GM23338 (cell line): ENCODE measurements at regions not wholly inside any gene's neighbourhood (a gene's known extent, or its start where the extent isn't known, plus 50 kb on each side); places are given as distances from the start of the nearest gene placed in this dataset.

ENCODE experiments used
- ATAC-seq: fragments of 200-7000 bp; cut with Tn5 transposase; 3 replicates; pipeline ENCODE4 v1.9.1; 2020
- DNase-seq: peaks from one replicate; pipeline ENCODE4 v3.0.0-alpha.2; 2015; ENCODE audit warnings: low spot score
- H2AFZ ChIP-seq: fragments of 200-600 bp; sonication (generic); 2 replicates; pipeline ENCODE4 v1.8.0; 2016; ENCODE audit warnings: antibody characterized with exemption, mild to moderate bottlenecking, moderate library complexity
- H3F3A ChIP-seq: fragments of 200-600 bp; sonication (generic); replicated peaks from 2 replicates; pipeline ENCODE4 v1.8.0; 2017; ENCODE audit warnings: antibody characterized with exemption, mixed run types, low read depth
- H3K27ac ChIP-seq: fragments of 200-600 bp; sonication (generic); 2 replicates; pipeline ENCODE4 v1.6.1; 2016; ENCODE audit warnings: low read depth
- H3K27me3 ChIP-seq: fragments of 200-600 bp; sonication (generic); 2 replicates; pipeline ENCODE4 v1.8.0; 2016; ENCODE audit warnings: mild to moderate bottlenecking, mixed run types, moderate library complexity; ENCODE audit not compliant: insufficient read depth
- H3K36me3 ChIP-seq: fragments of 200-600 bp; sonication (generic); 2 replicates; pipeline ENCODE4 v1.8.0; 2016; ENCODE audit warnings: mild to moderate bottlenecking; ENCODE audit not compliant: insufficient read depth
- H3K4me1 ChIP-seq: fragments of 200-600 bp; sonication (generic); 2 replicates; pipeline ENCODE4 v1.8.0; 2016; ENCODE audit warnings: mild to moderate bottlenecking, moderate library complexity; ENCODE audit not compliant: insufficient read depth
- H3K4me2 ChIP-seq: fragments of 200-600 bp; sonication (generic); 2 replicates; pipeline ENCODE4 v1.7.1; 2017; ENCODE audit warnings: mixed run types
- H3K4me3 ChIP-seq: fragments of 200-600 bp; sonication (generic); 2 replicates; pipeline ENCODE4 v1.6.1; 2016; ENCODE audit warnings: mixed run types
- H3K79me2 ChIP-seq: fragments of 200-600 bp; sonication (generic); replicated peaks from 2 replicates; pipeline ENCODE4 v1.8.0; 2017; ENCODE audit warnings: mild to moderate bottlenecking; ENCODE audit not compliant: insufficient read depth
- H3K9me2 ChIP-seq: fragments of 200-600 bp; sonication (generic); 2 replicates; pipeline ENCODE4 v1.8.0; 2017; ENCODE audit not compliant: insufficient read depth
- H4K20me1 ChIP-seq: fragments of 200-600 bp; sonication (generic); replicated peaks from 2 replicates; pipeline ENCODE4 v1.8.0; 2017; ENCODE audit warnings: mild to moderate bottlenecking; ENCODE audit not compliant: insufficient read depth
- H3K27ac Mint-ChIP-seq: 2 replicates; pipeline ENCODE4 v1.8.0; 2020; ENCODE audit warnings: inconsistent platforms, mild to moderate bottlenecking, moderate library complexity, mixed read lengths
- H3K27me3 Mint-ChIP-seq: 3 replicates; pipeline ENCODE4 v1.8.0; 2022; ENCODE audit warnings: low read depth, mild to moderate bottlenecking, moderate library complexity, mixed read lengths, inconsistent platforms; ENCODE audit not compliant: insufficient read depth, poor library complexity
- H3K36me3 Mint-ChIP-seq: 3 replicates; pipeline ENCODE4 v1.8.0; 2021; ENCODE audit warnings: low read depth, mild to moderate bottlenecking, inconsistent platforms, moderate library complexity, mixed read lengths
- H3K4me1 Mint-ChIP-seq: 3 replicates; pipeline ENCODE4 v1.8.0; 2020; ENCODE audit warnings: mild to moderate bottlenecking, inconsistent platforms, mixed read lengths
- H3K4me3 Mint-ChIP-seq: 3 replicates; pipeline ENCODE4 v1.8.0; 2021; ENCODE audit warnings: moderate library complexity, mild to moderate bottlenecking, inconsistent platforms, mixed read lengths
- H3K9me3 Mint-ChIP-seq: 3 replicates; pipeline ENCODE4 v1.8.0; 2020; ENCODE audit warnings: moderate library complexity, mild to moderate bottlenecking, inconsistent platforms, mixed read lengths
- CREB1 ChIP-seq: fragments of 250-450 bp; sonication (Bioruptor Pico); IDR thresholded peaks from 2 replicates; pipeline ENCODE4 v1.5.0; 2020; ENCODE audit warnings: low read depth, mild to moderate bottlenecking, moderate library complexity
- EZH2phosphoT487 ChIP-seq: fragments of 200-600 bp; sonication (generic); IDR thresholded peaks from one replicate; pipeline ENCODE4 v1.8.1; 2018; ENCODE audit warnings: antibody characterized with exemption; ENCODE audit not compliant: unreplicated experiment
- JUNB ChIP-seq: IDR thresholded peaks from one replicate; pipeline ENCODE4 v1.6.1; 2016; ENCODE audit warnings: antibody characterized with exemption; ENCODE audit not compliant: unreplicated experiment
- NANOG ChIP-seq: IDR thresholded peaks from 2 replicates; pipeline ENCODE4 v1.6.1; 2016; ENCODE audit warnings: antibody characterized with exemption, borderline replicate concordance
- POLR2AphosphoS5 ChIP-seq: IDR thresholded peaks from 2 replicates; pipeline ENCODE4 v1.6.1; 2016; ENCODE audit warnings: antibody characterized with exemption, low read depth
- TF ChIP-seq, protein P1 (sequence below): fragments of 250-450 bp; sonication (Bioruptor Pico); IDR thresholded peaks from 2 replicates; pipeline ENCODE4 v1.5.0; 2020; ENCODE audit warnings: mild to moderate bottlenecking, moderate library complexity

DNA sequence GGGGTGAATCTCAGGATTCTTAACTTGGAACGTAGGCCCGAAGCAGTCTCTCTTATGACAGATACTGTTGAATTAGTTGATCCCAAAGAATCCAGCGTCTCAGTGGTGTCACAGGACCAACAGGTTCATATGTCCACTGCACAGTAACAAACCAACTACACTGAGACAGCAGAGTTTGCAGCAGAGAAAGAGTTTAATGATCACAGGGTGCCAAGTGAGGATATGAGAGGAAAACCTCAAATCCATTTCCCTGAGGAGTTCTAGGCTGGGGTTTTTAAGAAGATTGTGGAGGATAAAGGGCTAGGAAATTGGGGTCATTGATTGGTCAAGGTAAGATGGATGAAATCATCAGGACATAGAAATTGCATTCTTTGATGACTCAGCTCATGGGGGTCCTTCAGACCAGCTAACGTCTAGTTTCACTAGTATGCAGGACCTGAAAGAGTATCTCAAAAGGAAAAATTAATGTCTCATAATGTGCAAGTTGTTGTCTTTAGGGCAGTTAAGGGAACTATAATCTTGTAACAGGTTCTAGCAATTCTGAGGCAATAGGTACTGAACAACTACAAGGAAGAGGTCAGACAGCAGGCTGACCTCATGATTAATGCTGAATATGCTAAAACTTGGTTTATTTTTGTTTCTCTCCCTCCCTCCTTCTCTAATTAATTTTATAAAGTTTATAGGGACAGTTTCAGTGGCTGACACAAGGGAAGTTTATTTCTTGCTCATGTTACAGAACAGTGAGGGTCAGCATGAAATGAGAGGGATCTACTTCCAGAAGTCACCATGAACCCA lies 310.9 kb upstream of the NEBL start:
- no peak overlapping the region for H2AFZ ChIP-seq
- peaks cover under 1% of the 10 kb centered on the region; the same call in 1 of the 3 replicates for H3K4me1 Mint-ChIP-seq
- peaks cover 3% of the 10 kb centered on the region; the same call in 1 of the 2 replicates for H3K4me1 ChIP-seq
- no peak overlapping the region for H3K4me3 Mint-ChIP-seq
- H3F3A ChIP-seq = no peaks in the 10 kb centered on the region
- H3K9me2 ChIP-seq = no peaks in the 10 kb centered on the region; the same call in none of the 2 replicates
- H3K27me3 ChIP-seq = no peaks in the 10 kb centered on the region
- no peaks in the 10 kb centered on the region; the same call in 2 of the 3 replicates for H3K36me3 Mint-ChIP-seq
- H3K79me2 ChIP-seq = no peaks in the 10 kb centered on the region
- H3K4me2 ChIP-seq = no peak overlapping the region
- no peak overlapping the region for H3K4me3 ChIP-seq
- DNase-seq (no peak), ATAC-seq (no peak)
- H3K27ac ChIP-seq = no peak overlapping the region
- H4K20me1 ChIP-seq = no peaks in the 10 kb centered on the region
- TF ChIP-seq EZH2phosphoT487 = no peak
- TF ChIP-seq, protein P1, sequence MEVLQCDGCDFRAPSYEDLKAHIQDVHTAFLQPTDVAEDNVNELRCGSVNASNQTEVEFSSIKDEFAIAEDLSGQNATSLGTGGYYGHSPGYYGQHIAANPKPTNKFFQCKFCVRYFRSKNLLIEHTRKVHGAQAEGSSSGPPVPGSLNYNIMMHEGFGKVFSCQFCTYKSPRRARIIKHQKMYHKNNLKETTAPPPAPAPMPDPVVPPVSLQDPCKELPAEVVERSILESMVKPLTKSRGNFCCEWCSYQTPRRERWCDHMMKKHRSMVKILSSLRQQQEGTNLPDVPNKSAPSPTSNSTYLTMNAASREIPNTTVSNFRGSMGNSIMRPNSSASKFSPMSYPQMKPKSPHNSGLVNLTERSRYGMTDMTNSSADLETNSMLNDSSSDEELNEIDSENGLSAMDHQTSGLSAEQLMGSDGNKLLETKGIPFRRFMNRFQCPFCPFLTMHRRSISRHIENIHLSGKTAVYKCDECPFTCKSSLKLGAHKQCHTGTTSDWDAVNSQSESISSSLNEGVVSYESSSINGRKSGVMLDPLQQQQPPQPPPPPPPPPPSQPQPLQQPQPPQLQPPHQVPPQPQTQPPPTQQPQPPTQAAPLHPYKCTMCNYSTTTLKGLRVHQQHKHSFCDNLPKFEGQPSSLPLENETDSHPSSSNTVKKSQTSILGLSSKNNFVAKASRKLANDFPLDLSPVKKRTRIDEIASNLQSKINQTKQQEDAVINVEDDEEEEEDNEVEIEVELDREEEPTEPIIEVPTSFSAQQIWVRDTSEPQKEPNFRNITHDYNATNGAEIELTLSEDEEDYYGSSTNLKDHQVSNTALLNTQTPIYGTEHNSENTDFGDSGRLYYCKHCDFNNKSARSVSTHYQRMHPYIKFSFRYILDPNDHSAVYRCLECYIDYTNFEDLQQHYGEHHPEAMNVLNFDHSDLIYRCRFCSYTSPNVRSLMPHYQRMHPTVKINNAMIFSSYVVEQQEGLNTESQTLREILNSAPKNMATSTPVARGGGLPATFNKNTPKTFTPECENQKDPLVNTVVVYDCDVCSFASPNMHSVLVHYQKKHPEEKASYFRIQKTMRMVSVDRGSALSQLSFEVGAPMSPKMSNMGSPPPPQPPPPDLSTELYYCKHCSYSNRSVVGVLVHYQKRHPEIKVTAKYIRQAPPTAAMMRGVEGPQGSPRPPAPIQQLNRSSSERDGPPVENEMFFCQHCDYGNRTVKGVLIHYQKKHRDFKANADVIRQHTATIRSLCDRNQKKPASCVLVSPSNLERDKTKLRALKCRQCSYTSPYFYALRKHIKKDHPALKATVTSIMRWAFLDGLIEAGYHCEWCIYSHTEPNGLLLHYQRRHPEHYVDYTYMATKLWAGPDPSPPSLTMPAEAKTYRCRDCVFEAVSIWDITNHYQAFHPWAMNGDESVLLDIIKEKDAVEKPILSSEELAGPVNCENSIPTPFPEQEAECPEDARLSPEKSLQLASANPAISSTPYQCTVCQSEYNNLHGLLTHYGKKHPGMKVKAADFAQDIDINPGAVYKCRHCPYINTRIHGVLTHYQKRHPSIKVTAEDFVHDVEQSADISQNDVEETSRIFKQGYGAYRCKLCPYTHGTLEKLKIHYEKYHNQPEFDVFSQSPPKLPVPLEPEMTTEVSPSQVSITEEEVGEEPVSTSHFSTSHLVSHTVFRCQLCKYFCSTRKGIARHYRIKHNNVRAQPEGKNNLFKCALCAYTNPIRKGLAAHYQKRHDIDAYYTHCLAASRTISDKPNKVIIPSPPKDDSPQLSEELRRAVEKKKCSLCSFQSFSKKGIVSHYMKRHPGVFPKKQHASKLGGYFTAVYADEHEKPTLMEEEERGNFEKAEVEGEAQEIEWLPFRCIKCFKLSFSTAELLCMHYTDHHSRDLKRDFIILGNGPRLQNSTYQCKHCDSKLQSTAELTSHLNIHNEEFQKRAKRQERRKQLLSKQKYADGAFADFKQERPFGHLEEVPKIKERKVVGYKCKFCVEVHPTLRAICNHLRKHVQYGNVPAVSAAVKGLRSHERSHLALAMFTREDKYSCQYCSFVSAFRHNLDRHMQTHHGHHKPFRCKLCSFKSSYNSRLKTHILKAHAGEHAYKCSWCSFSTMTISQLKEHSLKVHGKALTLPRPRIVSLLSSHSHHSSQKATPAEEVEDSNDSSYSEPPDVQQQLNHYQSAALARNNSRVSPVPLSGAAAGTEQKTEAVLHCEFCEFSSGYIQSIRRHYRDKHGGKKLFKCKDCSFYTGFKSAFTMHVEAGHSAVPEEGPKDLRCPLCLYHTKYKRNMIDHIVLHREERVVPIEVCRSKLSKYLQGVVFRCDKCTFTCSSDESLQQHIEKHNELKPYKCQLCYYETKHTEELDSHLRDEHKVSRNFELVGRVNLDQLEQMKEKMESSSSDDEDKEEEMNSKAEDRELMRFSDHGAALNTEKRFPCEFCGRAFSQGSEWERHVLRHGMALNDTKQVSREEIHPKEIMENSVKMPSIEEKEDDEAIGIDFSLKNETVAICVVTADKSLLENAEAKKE = no peak
- no peak for TF ChIP-seq CREB1 (CRISPR knock-in tag)
- TF ChIP-seq POLR2AphosphoS5 = no peak
- peaks cover 4% of the 10 kb centered on the region; the same call in 1 of the 3 replicates for H3K9me3 Mint-ChIP-seq
- no peaks in the 10 kb centered on the region for H3K36me3 ChIP-seq
- H3K27me3 Mint-ChIP-seq = no peaks in the 10 kb centered on the region
- H3K27ac Mint-ChIP-seq = no peak overlapping the region

GRCh38 chr10:21205328-21205727 lies 308.2 kb upstream of the NEBL start:
- H3K36me3 ChIP-seq = no peaks in the 10 kb centered on the region
- H3K4me1 Mint-ChIP-seq = no peaks in the 10 kb centered on the region
- H3K4me2 ChIP-seq = no peak overlapping the region
- no peaks in the 10 kb centered on the region for H3K27me3 ChIP-seq
- H3F3A ChIP-seq = no peaks in the 10 kb centered on the region
- H4K20me1 ChIP-seq = no peaks in the 10 kb centered on the region
- no peaks in the 10 kb centered on the region; the same call in none of the 2 replicates for H3K9me2 ChIP-seq
- no peak overlapping the region for H3K4me3 Mint-ChIP-seq
- peaks cover 3% of the 10 kb centered on the region; the same call in 1 of the 2 replicates for H3K4me1 ChIP-seq
- H3K79me2 ChIP-seq = no peaks in the 10 kb centered on the region
- H3K27me3 Mint-ChIP-seq = no peaks in the 10 kb centered on the region
- no peak overlapping the region for H3K27ac Mint-ChIP-seq
- TF ChIP-seq NANOG (no peak), JUNB (no peak)
- H2AFZ ChIP-seq = no peak overlapping the region
- peaks cover 4% of the 10 kb centered on the region; the same call in 2 of the 3 replicates for H3K9me3 Mint-ChIP-seq
- DNase-seq (no peak), ATAC-seq (no peak)
- no peak overlapping the region for H3K27ac ChIP-seq
- H3K36me3 Mint-ChIP-seq = no peaks in the 10 kb centered on the region; the same call in 2 of the 3 replicates
- no peak overlapping the region for H3K4me3 ChIP-seq
